Ishikawa (cell line): ENCODE measurements at regions not wholly inside any gene's neighbourhood (a gene's known extent, or its start where the extent isn't known, plus 50 kb on each side); places are given as distances from the start of the nearest gene placed in this dataset.

Experiments used
- CEBPB ChIP-seq: IDR thresholded peaks from 2 replicates; pipeline ENCODE4 v1.6.1; 2012
- EP300 ChIP-seq: IDR thresholded peaks from 2 replicates; pipeline ENCODE4 v1.6.1; 2012; ENCODE audit warnings: borderline replicate concordance
- MAX ChIP-seq: IDR thresholded peaks from 2 replicates; pipeline ENCODE4 v1.6.1; 2012
- NFIC ChIP-seq: IDR thresholded peaks from 2 replicates; pipeline ENCODE4 v1.6.1; 2012
- RAD21 ChIP-seq: IDR thresholded peaks from 2 replicates; pipeline ENCODE4 v1.6.1; 2012; ENCODE audit warnings: low read depth
- TAF1 ChIP-seq: IDR thresholded peaks from 2 replicates; pipeline ENCODE4 v1.6.1; 2012; ENCODE audit warnings: low read depth, mild to moderate bottlenecking
- USF1 ChIP-seq: IDR thresholded peaks from 2 replicates; pipeline ENCODE4 v1.6.1; 2012
- TF ChIP-seq, protein P1 (sequence below): IDR thresholded peaks from 2 replicates; pipeline ENCODE4 v1.6.1; 2012; ENCODE audit warnings: low read depth, mild to moderate bottlenecking

GRCh38 chr13:50421473-50422130 lies 406.4 kb downstream of the KCNRG start:
- TF ChIP-seq NFIC (no peak), RAD21 (no peak), MAX (no peak), CEBPB (no peak), EP300 (no peak), TAF1 (no peak), USF1 (no peak)
- TF ChIP-seq, protein P1, sequence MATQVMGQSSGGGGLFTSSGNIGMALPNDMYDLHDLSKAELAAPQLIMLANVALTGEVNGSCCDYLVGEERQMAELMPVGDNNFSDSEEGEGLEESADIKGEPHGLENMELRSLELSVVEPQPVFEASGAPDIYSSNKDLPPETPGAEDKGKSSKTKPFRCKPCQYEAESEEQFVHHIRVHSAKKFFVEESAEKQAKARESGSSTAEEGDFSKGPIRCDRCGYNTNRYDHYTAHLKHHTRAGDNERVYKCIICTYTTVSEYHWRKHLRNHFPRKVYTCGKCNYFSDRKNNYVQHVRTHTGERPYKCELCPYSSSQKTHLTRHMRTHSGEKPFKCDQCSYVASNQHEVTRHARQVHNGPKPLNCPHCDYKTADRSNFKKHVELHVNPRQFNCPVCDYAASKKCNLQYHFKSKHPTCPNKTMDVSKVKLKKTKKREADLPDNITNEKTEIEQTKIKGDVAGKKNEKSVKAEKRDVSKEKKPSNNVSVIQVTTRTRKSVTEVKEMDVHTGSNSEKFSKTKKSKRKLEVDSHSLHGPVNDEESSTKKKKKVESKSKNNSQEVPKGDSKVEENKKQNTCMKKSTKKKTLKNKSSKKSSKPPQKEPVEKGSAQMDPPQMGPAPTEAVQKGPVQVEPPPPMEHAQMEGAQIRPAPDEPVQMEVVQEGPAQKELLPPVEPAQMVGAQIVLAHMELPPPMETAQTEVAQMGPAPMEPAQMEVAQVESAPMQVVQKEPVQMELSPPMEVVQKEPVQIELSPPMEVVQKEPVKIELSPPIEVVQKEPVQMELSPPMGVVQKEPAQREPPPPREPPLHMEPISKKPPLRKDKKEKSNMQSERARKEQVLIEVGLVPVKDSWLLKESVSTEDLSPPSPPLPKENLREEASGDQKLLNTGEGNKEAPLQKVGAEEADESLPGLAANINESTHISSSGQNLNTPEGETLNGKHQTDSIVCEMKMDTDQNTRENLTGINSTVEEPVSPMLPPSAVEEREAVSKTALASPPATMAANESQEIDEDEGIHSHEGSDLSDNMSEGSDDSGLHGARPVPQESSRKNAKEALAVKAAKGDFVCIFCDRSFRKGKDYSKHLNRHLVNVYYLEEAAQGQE: no peak
